Keratinocyte (primary cell): ENCODE measurements at regions not wholly inside any gene's neighbourhood (a gene's known extent, or its start where the extent isn't known, plus 50 kb on each side); places are given as distances from the start of the nearest gene placed in this dataset.

Experiments
- CTCF ChIP-seq, 3 experiments: IDR thresholded peaks in 1 of 3; conservative IDR thresholded peaks in 1 of 3; optimal IDR thresholded peaks in 1 of 3; 2 replicates in 2 of 3; 3 replicates in 1 of 3; pipeline versions ENCODE3 to v1.5.1; 2011; ENCODE audit warnings: low read length in 3 of 3, mild to moderate bottlenecking in 3 of 3, moderate library complexity in 2 of 3, control low read depth in 1 of 3, inconsistent platforms in 1 of 3; ENCODE audit not compliant: insufficient read depth in 2 of 3; ENCODE audit errors: extremely low read depth in 1 of 3
- EZH2 ChIP-seq: IDR thresholded peaks from one replicate; pipeline ENCODE4 v1.6.1; 2012; ENCODE audit warnings: inconsistent platforms, mild to moderate bottlenecking, low read length, moderate library complexity

GRCh38 chr13:34066344-34066743 lies 248.4 kb downstream of the RFC3 start:
- TF ChIP-seq CTCF (optimal IDR thresholded peaks at IDR 0.05 in 1 of 3, IDR thresholded peaks at IDR 0.05 in 1 of 3, conservative IDR thresholded peaks at IDR 0.05 in 1 of 3; ENCODE audit: extremely low read depth in 1 of 3, insufficient read depth in 2 of 3, low read length in 3 of 3) (no peak), EZH2 (no peak)
